Ovary (tissue), 3 donors: ENCODE measurements at regions not wholly inside any gene's neighbourhood (a gene's known extent, or its start where the extent isn't known, plus 50 kb on each side); places are given as distances from the start of the nearest gene placed in this dataset.

Experiments
- CTCF ChIP-seq, 3 donors: fragments of 450-650 bp in 2 of 3; fragments of 200-600 bp in 1 of 3; IDR thresholded peaks; one replicate each; pipeline versions ENCODE4 v1.5.1 to v1.8.0; 2016 to 2022; ENCODE audit warnings: antibody characterized with exemption in 3 of 3, mild to moderate bottlenecking in 1 of 3
- POLR2A ChIP-seq: fragments of 450-650 bp; IDR thresholded peaks from one replicate; pipeline ENCODE4 v1.6.1; 2017; ENCODE audit warnings: antibody characterized with exemption, mild to moderate bottlenecking, moderate library complexity
- donor health status: DM: no; HTN: no; CAD: no.

- TF ChIP-seq CTCF (IDR thresholded peaks at IDR 0.05) (no peak), POLR2A (no peak)
These were observed 487.2 kb downstream of the ANKRD7 start for GRCh38 chr7:118711688-118712087.
